AG09319 (cell line): ENCODE measurements at regions not wholly inside any gene's neighbourhood (a gene's known extent, or its start where the extent isn't known, plus 50 kb on each side); places are given as distances from the start of the nearest gene placed in this dataset.
"Not testable (repeated sequence)": the region's sequence is repeated elsewhere in the genome, so short reads cannot be mapped to it uniquely, and the experiment has no call there.

ENCODE experiments used
- DNase-seq: peaks from one replicate; pipeline ENCODE4 v3.0.0-alpha.2; 2010; ENCODE audit warnings: low read depth; ENCODE audit errors: extremely low read depth
- CTCF ChIP-seq: IDR thresholded peaks from 2 replicates; pipeline ENCODE4 v1.5.1; 2011; ENCODE audit warnings: low read depth, mild to moderate bottlenecking, inconsistent platforms, low read length, moderate library complexity

- DNase-seq = no peak
- TF ChIP-seq CTCF = no peak
Observed at GRCh38 chr11:115974703-115975102, 470.5 kb upstream of the CADM1 start.

GRCh38 chr11:115967203-115967602, 463.0 kb upstream of the CADM1 start:
- not testable (repeated sequence) for DNase-seq

GRCh38 chr11:115965767-115966504, 461.7 kb upstream of the CADM1 start:
- TF ChIP-seq CTCF = no peak
- DNase-seq = no peak

GRCh38 chr11:115964091-115964490, 459.9 kb upstream of the CADM1 start:
- no peak for TF ChIP-seq CTCF
- no peak for DNase-seq

- no peak for DNase-seq
- no peak for TF ChIP-seq CTCF
Observed at GRCh38 chr11:115963156-115963555, 458.9 kb upstream of the CADM1 start.

GRCh38 chr11:115961159-115962003, 457.2 kb upstream of the CADM1 start:
- no peak for TF ChIP-seq CTCF
- DNase-seq = no peak

GRCh38 chr11:115959081-115959486, 454.9 kb upstream of the CADM1 start:
- no peak for TF ChIP-seq CTCF
- DNase-seq = no peak
